Adipocyte (in vitro differentiated cells): ENCODE measurements at regions not wholly inside any gene's neighbourhood (a gene's known extent, or its start where the extent isn't known, plus 50 kb on each side); places are given as distances from the start of the nearest gene placed in this dataset.

Experiments
- DNase-seq: peaks from one replicate; pipeline ENCODE4 v3.0.0-alpha.2; 2015; ENCODE audit warnings: low read depth
- H3K27me3 ChIP-seq: replicated peaks from 2 replicates; pipeline ENCODE4 v1.7.0; 2013; ENCODE audit warnings: mild to moderate bottlenecking, low read length, moderate library complexity; ENCODE audit not compliant: control insufficient read depth, insufficient read depth
- H3K36me3 ChIP-seq: 2 replicates; pipeline ENCODE4 v1.7.0; 2013; ENCODE audit warnings: low read length, mild to moderate bottlenecking, moderate library complexity; ENCODE audit not compliant: control insufficient read depth, insufficient read depth, severe bottlenecking
- H3K4me1 ChIP-seq: 2 replicates; pipeline ENCODE4 v1.7.0; 2013; ENCODE audit warnings: mild to moderate bottlenecking, low read length, moderate library complexity; ENCODE audit not compliant: control insufficient read depth, insufficient read depth
- H3K4me3 ChIP-seq: 2 replicates; pipeline ENCODE4 v1.7.0; 2013; ENCODE audit warnings: mild to moderate bottlenecking, low read length, moderate library complexity
- H3K9ac ChIP-seq: 2 replicates; pipeline ENCODE4 v1.7.0; 2013; ENCODE audit warnings: mild to moderate bottlenecking, low read length, moderate library complexity
- H3K9me3 ChIP-seq: 2 replicates; pipeline ENCODE4 v1.7.0; 2013; ENCODE audit warnings: mild to moderate bottlenecking, low read length, moderate library complexity; ENCODE audit not compliant: control insufficient read depth

DNA sequence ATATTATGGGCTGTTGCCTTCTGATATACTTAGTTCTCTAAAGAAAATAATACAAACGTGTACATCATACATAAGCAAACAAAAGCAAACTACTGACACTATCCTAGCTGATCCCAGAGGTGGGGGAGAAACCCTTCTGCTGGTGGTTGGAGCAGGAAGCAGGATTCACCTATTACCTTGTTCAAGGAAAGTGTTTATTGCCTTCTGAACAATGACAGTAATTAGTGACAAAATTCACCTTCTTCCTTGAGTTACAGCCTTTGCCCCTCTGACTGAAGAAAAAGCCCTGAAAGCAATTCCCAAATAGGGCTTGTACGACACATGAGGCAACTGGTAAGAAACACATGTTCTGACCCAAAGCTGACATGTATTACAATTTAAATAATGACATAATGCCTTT is 118.8 kb upstream of the AKR1E2 start:
- Histone ChIP-seq H3K27me3 (no peaks in the 10 kb centered on the region), H3K9me3 (no peaks in the 10 kb centered on the region), H3K4me1 (peaks cover 11% of the 10 kb centered on the region), H3K9ac (no peak overlapping the region), H3K36me3 (no peaks in the 10 kb centered on the region), H3K4me3 (no peak overlapping the region)
- DNase-seq, result no peak

GRCh38 chr10:4704034-4704545 is 121.9 kb upstream of the AKR1E2 start:
- Histone ChIP-seq H3K27me3 (no peaks in the 10 kb centered on the region), H3K9ac (peak overlapping the region; percentile 27), H3K36me3 (no peaks in the 10 kb centered on the region), H3K9me3 (no peaks in the 10 kb centered on the region), H3K4me1 (peaks cover 15% of the 10 kb centered on the region), H3K4me3 (no peak overlapping the region)
- DNase-seq, result peak; percentile 78

DNA sequence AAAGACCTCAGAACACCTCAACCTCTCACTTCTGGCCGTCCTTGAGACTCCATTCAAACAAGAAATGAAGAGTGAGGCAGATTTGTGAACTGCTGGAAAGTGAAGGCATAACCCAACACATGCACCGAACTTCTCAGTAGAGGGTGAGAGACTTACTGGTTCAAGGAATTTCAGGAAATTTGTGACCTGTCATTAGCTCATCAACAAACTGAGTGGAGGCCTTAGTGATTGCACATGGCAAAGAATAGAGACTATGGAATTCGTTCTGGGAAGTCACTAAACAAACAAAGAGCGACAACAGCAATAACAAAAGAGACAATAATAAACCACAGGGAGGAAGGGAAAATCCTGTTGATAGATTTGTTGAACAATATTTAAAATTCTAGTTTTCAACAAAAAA is 125.0 kb upstream of the AKR1E2 start:
- peaks cover 20% of the 10 kb centered on the region for H3K4me1 ChIP-seq

GRCh38 chr10:4699950-4700730 is 125.9 kb upstream of the AKR1E2 start:
- DNase-seq, result no peak
- no peaks in the 10 kb centered on the region for H3K27me3 ChIP-seq
- no peak overlapping the region for H3K4me3 ChIP-seq
- H3K9ac ChIP-seq, result no peak overlapping the region
- H3K4me1 ChIP-seq, result peaks cover 20% of the 10 kb centered on the region
- no peaks in the 10 kb centered on the region for H3K9me3 ChIP-seq
- no peaks in the 10 kb centered on the region for H3K36me3 ChIP-seq

More for the DNA sequence above, 125.0 kb upstream of the AKR1E2 start:
- Histone ChIP-seq H3K4me3 (no peak overlapping the region), H3K9ac (no peak overlapping the region), H3K36me3 (no peaks in the 10 kb centered on the region), H3K27me3 (no peaks in the 10 kb centered on the region), H3K9me3 (no peaks in the 10 kb centered on the region)
- no peak for DNase-seq

DNA sequence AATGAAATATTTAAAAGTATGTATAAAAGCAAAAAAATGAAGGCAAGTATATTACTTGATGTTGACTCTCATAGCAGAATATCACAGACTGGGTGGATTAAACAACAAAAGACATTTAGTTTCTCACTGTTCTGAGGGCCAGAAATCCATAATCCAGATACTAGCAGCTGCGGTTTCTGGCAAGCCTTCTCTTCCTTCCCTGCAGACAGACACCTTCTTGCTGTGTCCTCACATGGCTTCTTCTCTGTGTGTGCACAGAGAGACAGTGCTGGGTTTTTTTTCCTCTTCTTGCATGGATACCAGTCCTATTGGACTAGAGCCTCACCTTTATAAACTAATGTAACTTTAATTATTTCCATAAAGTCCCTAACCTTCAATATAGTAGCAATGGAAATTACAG is 127.9 kb upstream of the AKR1E2 start:
- no peak for DNase-seq
- no peaks in the 10 kb centered on the region for H3K36me3 ChIP-seq
- no peaks in the 10 kb centered on the region for H3K27me3 ChIP-seq
- H3K4me1 ChIP-seq, result peaks cover 9% of the 10 kb centered on the region
- no peak overlapping the region for H3K9ac ChIP-seq
- H3K4me3 ChIP-seq, result no peak overlapping the region
- no peaks in the 10 kb centered on the region for H3K9me3 ChIP-seq

DNA sequence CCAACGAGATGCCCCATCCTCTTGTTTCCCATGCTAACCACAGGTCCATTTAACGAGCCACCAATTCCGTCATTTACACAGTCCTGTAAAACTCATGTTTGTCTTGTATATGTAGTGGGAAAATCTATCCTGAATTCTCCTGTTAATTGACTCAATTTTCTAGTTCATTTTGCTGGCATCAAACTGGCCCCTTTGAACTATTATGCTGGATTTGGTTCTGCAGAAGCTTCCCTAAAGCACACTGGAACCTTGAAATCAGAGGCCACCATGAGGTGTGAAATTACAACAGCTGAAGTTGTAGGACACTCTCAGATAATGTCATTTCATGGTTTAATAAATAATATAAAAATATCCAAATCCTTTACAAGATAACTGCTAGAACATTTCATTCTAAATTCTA is 129.8 kb upstream of the AKR1E2 start:
- no peak overlapping the region for H3K9ac ChIP-seq
- peaks cover 16% of the 10 kb centered on the region for H3K4me1 ChIP-seq
- no peaks in the 10 kb centered on the region for H3K9me3 ChIP-seq
- no peaks in the 10 kb centered on the region for H3K27me3 ChIP-seq
- H3K36me3 ChIP-seq, result no peaks in the 10 kb centered on the region
- DNase-seq, result no peak
- no peak overlapping the region for H3K4me3 ChIP-seq

GRCh38 chr10:4693967-4694366 is 132.0 kb upstream of the AKR1E2 start:
- Histone ChIP-seq H3K4me1 (peaks cover 12% of the 10 kb centered on the region), H3K9ac (no peak overlapping the region), H3K4me3 (no peak overlapping the region), H3K9me3 (peaks cover 4% of the 10 kb centered on the region), H3K36me3 (no peaks in the 10 kb centered on the region), H3K27me3 (no peaks in the 10 kb centered on the region)
- no peak for DNase-seq

- Histone ChIP-seq H3K36me3 (no peaks in the 10 kb centered on the region), H3K9ac (no peak overlapping the region)
- no peak for DNase-seq
Measured at GRCh38 chr10:4692206-4692605, 133.8 kb upstream of the AKR1E2 start.

DNA sequence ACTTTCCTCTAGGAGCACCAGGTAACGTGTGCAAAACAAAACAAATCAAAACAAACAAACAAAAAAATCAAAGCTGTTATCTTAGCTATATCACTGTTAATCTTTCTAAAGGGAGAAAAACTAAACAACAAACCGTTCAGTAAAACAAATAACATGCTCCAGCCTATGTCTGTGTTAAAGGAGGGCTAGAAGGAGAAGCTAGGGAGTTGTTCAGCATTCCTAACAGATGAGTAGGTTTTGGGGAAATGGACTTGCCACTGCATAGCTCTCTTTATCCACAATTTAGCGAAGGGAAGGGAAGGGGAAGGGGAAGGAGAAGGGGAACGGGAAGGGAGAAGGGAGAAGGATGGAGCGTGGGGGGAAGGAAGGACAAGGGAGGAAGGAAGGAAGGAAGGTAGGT is 134.2 kb upstream of the AKR1E2 start:
- Histone ChIP-seq H3K4me1 (peaks cover 6% of the 10 kb centered on the region), H3K9ac (no peak overlapping the region), H3K9me3 (peaks cover 4% of the 10 kb centered on the region), H3K27me3 (no peaks in the 10 kb centered on the region), H3K36me3 (no peaks in the 10 kb centered on the region), H3K4me3 (no peak overlapping the region)
- DNase-seq, result peak; percentile 61

More at GRCh38 chr10:4692206-4692605, 133.8 kb upstream of the AKR1E2 start:
- Histone ChIP-seq H3K27me3 (no peaks in the 10 kb centered on the region), H3K4me3 (no peak overlapping the region), H3K9me3 (peaks cover 4% of the 10 kb centered on the region), H3K4me1 (peaks cover 6% of the 10 kb centered on the region)

GRCh38 chr10:4691301-4691700 is 134.7 kb upstream of the AKR1E2 start:
- DNase-seq, result no peak
- no peak overlapping the region for H3K9ac ChIP-seq
- no peaks in the 10 kb centered on the region for H3K36me3 ChIP-seq
- H3K27me3 ChIP-seq, result no peaks in the 10 kb centered on the region
- H3K9me3 ChIP-seq, result peaks cover 4% of the 10 kb centered on the region
- H3K4me3 ChIP-seq, result no peak overlapping the region
- H3K4me1 ChIP-seq, result peaks cover 6% of the 10 kb centered on the region

- Histone ChIP-seq H3K9me3 (peaks cover 4% of the 10 kb centered on the region), H3K4me1 (peaks cover 6% of the 10 kb centered on the region), H3K4me3 (no peak overlapping the region), H3K36me3 (no peaks in the 10 kb centered on the region), H3K27me3 (no peaks in the 10 kb centered on the region), H3K9ac (no peak overlapping the region)
- no peak for DNase-seq
Measured at GRCh38 chr10:4688601-4689000, 137.4 kb upstream of the AKR1E2 start.

GRCh38 chr10:4688168-4688567 is 137.8 kb upstream of the AKR1E2 start:
- no peak overlapping the region for H3K4me3 ChIP-seq
- H3K36me3 ChIP-seq, result no peaks in the 10 kb centered on the region
- DNase-seq, result no peak
- no peak overlapping the region for H3K9ac ChIP-seq
- peaks cover 4% of the 10 kb centered on the region for H3K9me3 ChIP-seq
- peaks cover 6% of the 10 kb centered on the region for H3K4me1 ChIP-seq
- no peaks in the 10 kb centered on the region for H3K27me3 ChIP-seq
